ENCODE measurements at regions not wholly inside any gene's neighbourhood (a gene's known extent, or its start where the extent isn't known, plus 50 kb on each side); places are given as distances from the start of the nearest gene placed in this dataset.

DNA sequence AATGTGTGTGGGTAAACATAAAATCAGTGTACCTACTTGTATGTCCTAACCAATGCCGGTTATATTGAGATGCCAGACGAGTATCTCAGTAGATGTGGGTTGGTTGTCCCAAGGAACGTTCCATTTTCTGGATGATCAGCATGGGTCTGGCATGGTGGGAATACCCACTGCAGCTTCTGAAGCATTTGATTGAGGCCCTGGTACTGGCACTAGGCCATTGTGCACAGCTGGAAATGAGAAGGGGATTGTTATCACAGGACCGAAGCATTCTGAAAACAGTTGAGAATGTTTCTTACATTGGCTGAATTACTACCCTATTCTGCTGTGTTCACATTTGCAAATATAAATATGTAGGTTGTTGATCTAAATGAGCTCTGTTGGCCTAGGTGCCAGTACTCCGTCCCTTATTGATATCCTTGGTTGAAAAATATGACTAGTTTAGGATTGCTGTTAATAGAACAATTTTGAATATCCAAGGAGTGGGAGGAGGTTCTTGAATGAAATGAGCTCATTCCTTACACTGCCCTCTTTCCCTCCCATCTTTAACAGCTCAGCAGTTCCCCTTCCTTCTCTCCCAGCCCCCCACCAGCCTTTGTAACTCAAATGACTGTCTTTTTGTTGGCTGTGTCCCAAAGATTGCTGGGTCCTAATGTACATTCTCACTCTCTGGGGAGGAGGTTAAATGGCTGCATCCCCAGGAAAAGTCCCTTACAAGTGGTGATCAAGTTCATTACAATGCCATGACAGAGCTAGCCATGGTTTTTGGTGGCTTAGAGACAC is 293.3 kb upstream of the TPM1 start:
- no peak for DNase-seq (ENCODE audit: low read depth)

- no peak for DNase-seq (ENCODE audit: low read depth)
These were observed 292.1 kb upstream of the TPM1 start for GRCh38 chr15:62750471-62750870.

- no peak for DNase-seq (ENCODE audit: low read depth)
These were observed 289.7 kb upstream of the TPM1 start for GRCh38 chr15:62752657-62753517.

GRCh38 chr15:62753518-62754221 is 288.9 kb upstream of the TPM1 start:
- DNase-seq (ENCODE audit: low read depth): no peak

DNA sequence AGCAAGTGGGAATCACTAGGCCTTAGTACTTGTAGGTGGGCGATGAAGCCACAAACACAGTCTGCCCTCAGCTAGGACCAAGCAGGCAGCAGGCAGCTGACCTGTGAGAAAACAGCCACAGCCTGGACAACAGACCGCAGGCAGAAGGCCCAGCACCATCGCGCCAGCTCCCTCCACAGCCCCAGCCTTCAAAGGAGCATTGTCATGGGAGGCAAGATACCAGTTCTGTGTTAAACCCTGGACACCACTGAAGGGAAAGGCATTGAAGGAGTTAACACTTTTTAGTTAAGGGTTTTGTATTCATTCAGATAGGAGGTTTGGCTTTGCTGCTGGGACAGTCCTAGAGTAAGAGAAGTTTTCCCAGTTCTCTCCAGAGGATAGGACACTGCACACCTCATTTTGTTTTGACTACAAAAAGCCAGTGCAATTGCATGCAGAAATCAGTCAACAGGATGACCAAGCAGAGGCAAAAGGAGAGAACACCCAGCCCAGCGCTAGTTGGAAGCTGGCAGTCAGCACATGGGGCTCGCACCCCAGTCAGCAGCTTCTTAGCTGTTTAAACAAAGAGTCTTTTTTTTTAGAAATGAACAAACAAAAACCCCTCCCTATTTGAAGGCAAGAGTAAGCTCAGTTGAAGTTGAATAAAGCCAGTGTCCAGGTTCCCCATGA is 286.1 kb upstream of the TPM1 start:
- no peak for DNase-seq (ENCODE audit: low read depth)

- no peak for DNase-seq (ENCODE audit: low read depth)
These were observed 285.6 kb upstream of the TPM1 start for GRCh38 chr15:62756995-62757360.

DNA sequence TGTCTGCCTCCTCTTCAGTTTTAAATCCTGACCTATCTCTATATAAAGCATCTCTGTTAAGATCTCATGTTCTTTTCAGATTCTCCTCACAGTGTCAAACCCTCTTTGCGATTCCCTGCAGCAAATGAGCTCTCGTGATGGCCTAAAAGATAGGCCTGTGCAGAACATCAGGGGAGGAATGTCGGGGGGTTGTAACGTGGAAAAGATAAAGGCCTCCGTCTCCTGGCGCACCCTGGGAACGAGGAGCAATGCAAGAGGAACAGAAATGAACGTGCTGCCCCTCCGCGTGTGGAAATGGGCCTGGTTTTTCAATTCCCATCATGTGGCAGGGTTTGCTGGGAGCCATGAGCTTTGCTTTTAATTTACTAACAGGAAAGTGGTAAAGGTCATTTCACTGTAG is 285.0 kb upstream of the TPM1 start:
- DNase-seq (ENCODE audit: low read depth): no peak

DNA sequence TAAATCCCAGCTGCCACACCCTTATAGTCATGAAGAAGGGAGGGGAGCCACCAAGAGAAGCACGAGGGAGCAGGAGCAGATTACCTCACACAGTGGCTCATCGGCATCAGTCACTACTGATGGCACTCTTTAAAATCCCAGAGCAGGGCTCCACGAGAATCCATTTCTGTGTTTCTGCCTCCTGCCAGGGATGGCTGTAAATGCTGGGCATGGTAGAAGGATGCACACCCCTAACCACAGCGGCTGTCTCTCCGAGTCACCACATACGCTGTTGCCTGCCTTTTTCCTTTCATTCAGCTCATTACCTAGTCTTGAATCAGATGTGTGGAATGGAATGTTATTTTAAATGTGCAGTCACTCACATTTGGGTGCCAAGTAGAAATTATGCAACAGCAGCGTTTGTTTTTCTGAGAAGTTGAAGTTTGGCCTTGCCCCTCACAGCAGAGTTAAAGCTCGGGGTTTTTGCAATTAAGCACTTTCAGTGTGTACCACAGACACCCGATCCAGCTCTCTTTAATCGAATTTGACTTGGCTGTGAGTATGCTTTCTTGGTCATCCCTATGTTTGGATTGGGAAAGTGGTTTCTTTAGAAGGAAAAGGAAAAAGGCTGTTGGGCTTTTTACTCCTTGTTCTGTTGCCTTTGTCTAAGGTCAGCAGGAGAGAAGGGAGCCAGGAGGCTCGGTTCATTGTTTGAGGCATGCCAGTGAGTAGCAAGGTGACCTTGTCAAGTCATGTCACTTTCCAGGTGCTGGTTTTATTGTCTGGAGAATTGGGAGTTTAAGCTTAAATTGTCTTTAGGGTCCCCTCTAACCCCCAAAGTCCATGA is 284.2 kb upstream of the TPM1 start:
- no peak for DNase-seq (ENCODE audit: low read depth)

DNA sequence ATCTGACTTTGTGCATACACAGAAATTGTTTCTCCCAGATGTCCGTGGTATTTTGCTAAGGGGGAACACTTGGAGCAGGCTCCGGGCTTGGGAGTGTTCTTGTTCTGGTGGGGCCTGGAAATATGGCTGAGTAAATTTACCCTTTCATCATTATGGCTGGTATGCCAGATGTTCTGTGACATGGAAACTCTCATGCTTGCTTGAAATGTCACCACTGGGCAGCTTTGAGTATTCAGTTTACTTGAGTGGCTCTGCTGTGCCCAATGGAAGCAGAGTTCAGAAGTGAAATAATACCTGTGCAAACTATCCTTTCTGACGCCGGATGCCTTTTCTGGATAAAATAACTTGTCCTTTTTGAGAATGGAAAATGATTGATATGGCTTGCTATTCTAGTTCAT is 283.6 kb upstream of the TPM1 start:
- no peak for DNase-seq (ENCODE audit: low read depth)

DNA sequence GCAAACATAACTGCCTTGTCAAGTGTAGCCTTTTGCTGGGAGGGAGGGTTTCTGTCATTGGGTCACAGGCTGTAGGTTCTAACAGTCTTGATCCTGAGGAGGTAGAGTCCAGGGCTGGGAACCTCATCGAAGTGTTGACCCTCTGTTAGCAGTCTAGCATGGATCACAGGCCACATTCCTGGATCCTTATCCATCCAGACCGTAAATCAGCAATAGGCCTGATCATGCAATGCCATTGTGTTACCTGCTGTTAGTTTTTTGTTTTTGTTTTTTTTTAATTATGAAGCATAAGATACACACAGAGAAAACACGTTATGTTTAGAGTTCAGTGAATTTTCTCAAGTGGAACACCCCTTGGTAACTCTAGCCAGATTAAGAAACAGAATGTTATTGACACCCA is 282.0 kb upstream of the TPM1 start:
- no peak for DNase-seq (ENCODE audit: low read depth)

DNA sequence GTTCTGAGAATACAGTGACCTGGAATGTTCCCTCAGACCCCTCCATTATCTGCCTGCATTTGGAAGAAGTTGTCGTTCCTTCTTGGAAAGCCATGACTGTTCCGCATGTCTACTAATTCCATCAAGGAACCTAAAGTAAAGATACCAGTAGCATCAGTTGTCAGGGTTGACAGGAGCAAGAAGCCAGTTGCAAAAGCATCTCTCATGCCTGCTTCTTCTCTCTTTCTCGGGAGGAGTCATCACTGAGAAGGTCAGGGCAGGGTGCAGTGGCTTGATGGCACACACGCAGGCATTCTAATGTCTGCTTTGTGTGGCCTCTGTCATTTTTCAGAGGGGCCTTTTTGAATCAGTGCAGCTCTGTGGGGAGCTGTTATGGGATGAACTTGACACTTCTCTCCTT is 276.6 kb upstream of the TPM1 start:
- no peak for DNase-seq (ENCODE audit: low read depth)

DNA sequence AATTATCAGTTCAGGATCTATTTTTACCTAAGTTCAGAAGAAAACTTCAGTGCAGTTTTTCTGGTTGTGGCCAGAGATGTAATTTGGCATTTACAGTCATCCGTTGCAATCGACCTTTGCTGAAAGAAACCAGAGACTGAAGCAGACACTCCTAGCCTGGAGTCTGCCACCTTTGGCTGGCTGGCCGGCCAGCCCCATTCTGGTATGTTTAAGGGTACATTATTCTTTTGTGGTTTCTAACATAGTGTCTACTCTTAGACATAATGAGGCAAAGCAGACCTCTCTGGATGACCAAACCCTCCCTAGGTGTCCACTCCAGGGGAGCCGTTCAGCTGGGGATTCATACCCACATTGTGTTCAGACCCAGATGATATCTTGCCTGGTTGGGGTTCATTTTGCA is 275.9 kb upstream of the TPM1 start:
- DNase-seq (ENCODE audit: low read depth): no peak

DNA sequence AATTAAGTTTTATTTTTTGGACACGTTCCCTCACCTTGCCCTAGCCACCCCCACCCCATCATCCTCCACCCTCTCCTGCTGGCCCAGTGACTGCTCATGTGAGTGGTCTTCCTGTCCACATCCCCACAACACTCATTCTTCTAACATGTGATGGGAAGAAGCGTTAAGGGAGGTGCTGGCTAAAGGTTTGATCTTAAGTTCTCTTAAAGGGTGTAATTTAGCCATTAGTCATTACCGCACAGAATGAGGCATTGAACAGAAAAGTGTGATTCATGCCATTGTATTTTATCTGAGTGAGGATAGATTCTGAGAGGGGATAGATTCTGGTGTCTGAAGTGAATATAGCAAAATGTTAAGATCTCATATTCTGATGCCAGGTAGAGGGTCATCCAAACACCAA is 272.9 kb upstream of the TPM1 start:
- DNase-seq (ENCODE audit: low read depth): no peak

GRCh38 chr15:62770111-62770660 is 272.4 kb upstream of the TPM1 start:
- DNase-seq (ENCODE audit: low read depth): no peak

DNA sequence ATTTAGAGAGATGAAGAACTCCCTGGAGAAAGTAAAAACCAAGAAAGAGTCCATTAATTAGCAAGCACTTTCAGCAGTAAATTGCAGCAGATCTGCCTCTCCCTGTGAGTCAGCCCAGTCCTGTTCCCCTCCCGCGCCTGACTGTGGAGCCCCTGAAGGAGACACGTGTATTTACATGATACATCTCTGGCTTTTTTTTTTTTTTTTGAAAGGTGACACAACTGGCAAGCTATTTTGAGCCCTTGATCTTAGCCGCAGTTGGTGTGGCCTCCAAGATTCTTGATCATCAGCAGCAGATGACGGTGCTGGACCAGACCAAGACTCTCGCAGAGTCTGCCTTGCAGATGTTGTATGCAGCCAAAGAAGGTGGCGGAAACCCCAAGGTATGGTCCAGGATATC is 271.8 kb upstream of the TPM1 start:
- DNase-seq (ENCODE audit: low read depth): no peak

- DNase-seq (ENCODE audit: low read depth): no peak
These were observed 271.3 kb upstream of the TPM1 start for GRCh38 chr15:62771234-62771633.

GRCh38 chr15:62773369-62774165 is 269.0 kb upstream of the TPM1 start:
- no peak for DNase-seq (ENCODE audit: low read depth)

GRCh38 chr15:62775932-62776331 is 266.6 kb upstream of the TPM1 start:
- no peak for DNase-seq (ENCODE audit: low read depth)

DNA sequence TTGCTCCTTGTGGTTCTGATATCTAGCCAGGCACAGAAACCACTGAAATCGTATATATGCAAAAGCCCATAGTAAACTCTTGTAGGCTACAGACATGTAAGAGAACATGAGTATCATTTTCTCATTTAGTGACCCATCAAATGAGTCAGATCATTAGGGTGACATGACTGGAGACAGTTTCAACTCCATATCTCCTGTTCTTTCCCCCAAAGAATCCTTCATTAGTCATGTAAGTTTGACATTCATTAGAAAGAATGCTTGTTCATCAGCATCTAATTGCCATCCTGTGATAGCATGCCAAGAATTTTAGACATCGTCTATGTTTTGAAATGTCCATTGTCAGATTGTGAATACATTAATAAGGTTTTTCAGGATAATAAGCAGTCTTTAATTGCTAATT is 264.9 kb upstream of the TPM1 start:
- no peak for DNase-seq (ENCODE audit: low read depth)

GRCh38 chr15:62779036-62779770 is 263.3 kb upstream of the TPM1 start:
- no peak for DNase-seq (ENCODE audit: low read depth)
